A673 (cell line): ENCODE measurements at regions not wholly inside any gene's neighbourhood (a gene's known extent, or its start where the extent isn't known, plus 50 kb on each side); places are given as distances from the start of the nearest gene placed in this dataset.

Experiments used
- EZH2 ChIP-seq: fragments of 200-600 bp; sonication (generic); IDR thresholded peaks from 2 replicates; pipeline ENCODE4 v1.6.1; 2017; ENCODE audit warnings: borderline replicate concordance, low read depth, mild to moderate bottlenecking, mixed read lengths, antibody characterized with exemption, low read length; ENCODE audit not compliant: poor library complexity, severe bottlenecking
- TF ChIP-seq, protein P1 (sequence below): fragments of 300-800, 200-600 bp; sonication (generic); conservative IDR thresholded peaks from 2 replicates; pipeline ENCODE4 v1.5.1; 2017; ENCODE audit warnings: low read depth, mild to moderate bottlenecking, antibody characterized with exemption, low read length, moderate library complexity, mixed read lengths

DNA sequence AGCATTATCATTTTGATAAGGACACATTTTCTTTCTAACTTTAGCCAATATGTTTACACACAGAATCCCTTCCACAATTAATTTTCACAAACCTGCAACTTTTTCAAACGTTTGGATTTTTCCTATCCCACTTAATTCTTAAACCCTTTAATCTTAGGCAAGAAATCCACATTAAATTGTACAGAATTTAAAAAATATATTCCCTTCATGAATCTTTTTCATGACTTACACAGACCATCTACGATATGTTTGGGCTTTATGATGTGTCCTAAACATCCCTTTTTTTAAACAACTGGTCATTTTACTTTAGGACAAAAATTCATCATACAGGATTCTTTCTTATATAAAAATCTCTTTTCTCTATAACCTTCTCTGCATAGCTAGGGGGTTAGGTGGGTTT, 241.5 kb upstream of the CNTNAP4 start:
- TF ChIP-seq, protein P1, sequence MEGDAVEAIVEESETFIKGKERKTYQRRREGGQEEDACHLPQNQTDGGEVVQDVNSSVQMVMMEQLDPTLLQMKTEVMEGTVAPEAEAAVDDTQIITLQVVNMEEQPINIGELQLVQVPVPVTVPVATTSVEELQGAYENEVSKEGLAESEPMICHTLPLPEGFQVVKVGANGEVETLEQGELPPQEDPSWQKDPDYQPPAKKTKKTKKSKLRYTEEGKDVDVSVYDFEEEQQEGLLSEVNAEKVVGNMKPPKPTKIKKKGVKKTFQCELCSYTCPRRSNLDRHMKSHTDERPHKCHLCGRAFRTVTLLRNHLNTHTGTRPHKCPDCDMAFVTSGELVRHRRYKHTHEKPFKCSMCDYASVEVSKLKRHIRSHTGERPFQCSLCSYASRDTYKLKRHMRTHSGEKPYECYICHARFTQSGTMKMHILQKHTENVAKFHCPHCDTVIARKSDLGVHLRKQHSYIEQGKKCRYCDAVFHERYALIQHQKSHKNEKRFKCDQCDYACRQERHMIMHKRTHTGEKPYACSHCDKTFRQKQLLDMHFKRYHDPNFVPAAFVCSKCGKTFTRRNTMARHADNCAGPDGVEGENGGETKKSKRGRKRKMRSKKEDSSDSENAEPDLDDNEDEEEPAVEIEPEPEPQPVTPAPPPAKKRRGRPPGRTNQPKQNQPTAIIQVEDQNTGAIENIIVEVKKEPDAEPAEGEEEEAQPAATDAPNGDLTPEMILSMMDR = no peak
- no peak for TF ChIP-seq EZH2
